NT2/D1 (cell line): ENCODE measurements at regions not wholly inside any gene's neighbourhood (a gene's known extent, or its start where the extent isn't known, plus 50 kb on each side); places are given as distances from the start of the nearest gene placed in this dataset.

Source experiments
- DNase-seq: peaks from one replicate; pipeline ENCODE4 v3.0.0-alpha.2; 2011; ENCODE audit warnings: low read depth, low spot score
- H3K27me3 ChIP-seq: 2 replicates; pipeline ENCODE4 v1.6.0; 2011; ENCODE audit warnings: mild to moderate bottlenecking; ENCODE audit not compliant: insufficient read length, insufficient read depth
- H3K36me3 ChIP-seq: 2 replicates; pipeline ENCODE4 v1.6.1; 2011; ENCODE audit warnings: mild to moderate bottlenecking, low read length, mixed read lengths; ENCODE audit not compliant: insufficient read depth, insufficient read length
- H3K4me1 ChIP-seq: 2 replicates; pipeline ENCODE4 v1.5.1; 2011; ENCODE audit not compliant: insufficient read depth, insufficient read length
- H3K4me3 ChIP-seq: 2 replicates; pipeline ENCODE4 v1.5.1; 2011; ENCODE audit warnings: low read depth; ENCODE audit not compliant: insufficient read length
- H3K9ac ChIP-seq: 2 replicates; pipeline ENCODE4 v1.6.0; 2011; ENCODE audit warnings: low read depth; ENCODE audit not compliant: insufficient read length
- H3K9me3 ChIP-seq: 2 replicates; pipeline ENCODE4 v1.5.1; 2011; ENCODE audit warnings: mild to moderate bottlenecking, low read length; ENCODE audit not compliant: insufficient read depth
- SUZ12 ChIP-seq: IDR thresholded peaks from 2 replicates; pipeline ENCODE4 v1.6.1; 2011; ENCODE audit not compliant: insufficient read length, insufficient read depth; ENCODE audit errors: extremely low read depth
- YY1 ChIP-seq: IDR thresholded peaks from 2 replicates; pipeline ENCODE4 v1.6.1; 2011; ENCODE audit not compliant: insufficient read length, insufficient read depth
- ZNF274 ChIP-seq: IDR thresholded peaks from 2 replicates; pipeline ENCODE4 v1.6.1; 2011; ENCODE audit warnings: mild to moderate bottlenecking, low read depth, low read length

GRCh38 chr16:73547552-73548403 lies 499.9 kb upstream of the ZFHX3 start:
- Histone ChIP-seq H3K4me1 (no peaks in the 10 kb centered on the region), H3K9me3 (no peaks in the 10 kb centered on the region), H3K27me3 (no peaks in the 10 kb centered on the region), H3K4me3 (no peak overlapping the region), H3K36me3 (no peaks in the 10 kb centered on the region), H3K9ac (no peak overlapping the region)
- no peak for TF ChIP-seq ZNF274
- TF ChIP-seq SUZ12, result no peak
- TF ChIP-seq YY1, result no peak
- no peak for DNase-seq

- no peak for TF ChIP-seq SUZ12
- TF ChIP-seq ZNF274, result no peak
- TF ChIP-seq YY1, result no peak
- Histone ChIP-seq H3K9ac (no peak overlapping the region), H3K9me3 (no peaks in the 10 kb centered on the region), H3K4me3 (no peak overlapping the region), H3K27me3 (no peaks in the 10 kb centered on the region), H3K36me3 (no peaks in the 10 kb centered on the region), H3K4me1 (no peaks in the 10 kb centered on the region)
- DNase-seq, result no peak
Observed at GRCh38 chr16:73546341-73546845, 498.5 kb upstream of the ZFHX3 start.

- no peak overlapping the region for H3K9ac ChIP-seq
- no peak for DNase-seq
- H3K9me3 ChIP-seq, result no peaks in the 10 kb centered on the region
- no peaks in the 10 kb centered on the region for H3K4me1 ChIP-seq
- no peak overlapping the region for H3K4me3 ChIP-seq
- no peaks in the 10 kb centered on the region for H3K27me3 ChIP-seq
- no peak for TF ChIP-seq ZNF274
- TF ChIP-seq SUZ12, result no peak
- no peak for TF ChIP-seq YY1
- H3K36me3 ChIP-seq, result no peaks in the 10 kb centered on the region
Observed at GRCh38 chr16:73545755-73546154, 497.8 kb upstream of the ZFHX3 start.

- no peak for DNase-seq
- no peak overlapping the region for H3K9ac ChIP-seq
- TF ChIP-seq ZNF274 (no peak), YY1 (no peak), SUZ12 (no peak)
- H3K27me3 ChIP-seq, result no peaks in the 10 kb centered on the region
- no peaks in the 10 kb centered on the region for H3K36me3 ChIP-seq
- H3K4me3 ChIP-seq, result no peak overlapping the region
- no peaks in the 10 kb centered on the region for H3K4me1 ChIP-seq
- H3K9me3 ChIP-seq, result no peaks in the 10 kb centered on the region
Observed at GRCh38 chr16:73545290-73545689, 497.4 kb upstream of the ZFHX3 start.

- DNase-seq, result no peak
- Histone ChIP-seq H3K27me3 (no peaks in the 10 kb centered on the region), H3K4me3 (no peak overlapping the region)
Observed at GRCh38 chr16:73544826-73545225, 496.9 kb upstream of the ZFHX3 start.

GRCh38 chr16:73543970-73544599 lies 496.2 kb upstream of the ZFHX3 start:
- Histone ChIP-seq H3K36me3 (no peaks in the 10 kb centered on the region), H3K9ac (no peak overlapping the region), H3K27me3 (no peaks in the 10 kb centered on the region), H3K9me3 (no peaks in the 10 kb centered on the region), H3K4me3 (no peak overlapping the region), H3K4me1 (no peaks in the 10 kb centered on the region)
- TF ChIP-seq ZNF274 (no peak), YY1 (no peak), SUZ12 (no peak)
- no peak for DNase-seq

More at GRCh38 chr16:73544826-73545225, 496.9 kb upstream of the ZFHX3 start:
- no peak for TF ChIP-seq ZNF274
- TF ChIP-seq YY1, result no peak
- TF ChIP-seq SUZ12, result no peak
- no peak overlapping the region for H3K9ac ChIP-seq
- H3K4me1 ChIP-seq, result no peaks in the 10 kb centered on the region
- H3K9me3 ChIP-seq, result no peaks in the 10 kb centered on the region
- no peaks in the 10 kb centered on the region for H3K36me3 ChIP-seq

GRCh38 chr16:73543331-73543969 lies 495.5 kb upstream of the ZFHX3 start:
- Histone ChIP-seq H3K4me1 (no peaks in the 10 kb centered on the region), H3K4me3 (no peak overlapping the region), H3K36me3 (no peaks in the 10 kb centered on the region), H3K9me3 (no peaks in the 10 kb centered on the region), H3K9ac (no peak overlapping the region), H3K27me3 (no peaks in the 10 kb centered on the region)
- DNase-seq, result no peak
- TF ChIP-seq ZNF274, result no peak
- no peak for TF ChIP-seq SUZ12
- TF ChIP-seq YY1, result no peak
